EH (cell line): ENCODE measurements at regions not wholly inside any gene's neighbourhood (a gene's known extent, or its start where the extent isn't known, plus 50 kb on each side); places are given as distances from the start of the nearest gene placed in this dataset.
A peak's percentile ranks its signal among the peaks of the same experiment; 100 is the strongest.
"Not testable (repeated sequence)": the region's sequence is repeated elsewhere in the genome, so short reads cannot be mapped to it uniquely, and the experiment has no call there.

Experiments
- DNase-seq: peaks from one replicate; pipeline ENCODE4 v3.0.0-alpha.2; 2015; ENCODE audit warnings: low read depth

- no peak for DNase-seq
Observed at GRCh38 chr7:131959106-131959812, 402.8 kb upstream of the PODXL start.

GRCh38 chr7:131957338-131958020 lies 401.1 kb upstream of the PODXL start:
- DNase-seq: no peak

GRCh38 chr7:131956864-131957263 lies 400.4 kb upstream of the PODXL start:
- no peak for DNase-seq

GRCh38 chr7:131955679-131956078 lies 399.3 kb upstream of the PODXL start:
- DNase-seq: no peak

GRCh38 chr7:131953184-131953583 lies 396.8 kb upstream of the PODXL start:
- no peak for DNase-seq

DNA sequence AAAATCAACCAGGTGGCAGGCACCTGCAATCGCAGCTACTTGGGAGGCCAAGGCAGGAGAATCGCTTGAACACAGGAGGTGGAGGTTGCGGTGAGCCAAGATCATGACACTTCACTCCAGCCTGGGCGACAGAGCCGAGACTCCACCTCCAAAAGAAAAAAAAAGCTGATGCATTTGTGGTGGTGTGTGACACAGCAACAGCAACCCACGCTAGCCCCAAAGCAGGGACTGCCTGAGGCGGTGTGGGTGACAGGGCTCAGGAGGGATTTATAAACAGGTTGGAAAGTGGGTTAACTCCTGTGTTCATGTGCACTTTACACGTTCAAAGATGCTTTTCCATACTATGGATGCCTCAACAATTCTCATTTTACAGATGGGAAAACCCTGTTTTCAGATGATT lies 395.9 kb upstream of the PODXL start:
- DNase-seq: no peak

DNA sequence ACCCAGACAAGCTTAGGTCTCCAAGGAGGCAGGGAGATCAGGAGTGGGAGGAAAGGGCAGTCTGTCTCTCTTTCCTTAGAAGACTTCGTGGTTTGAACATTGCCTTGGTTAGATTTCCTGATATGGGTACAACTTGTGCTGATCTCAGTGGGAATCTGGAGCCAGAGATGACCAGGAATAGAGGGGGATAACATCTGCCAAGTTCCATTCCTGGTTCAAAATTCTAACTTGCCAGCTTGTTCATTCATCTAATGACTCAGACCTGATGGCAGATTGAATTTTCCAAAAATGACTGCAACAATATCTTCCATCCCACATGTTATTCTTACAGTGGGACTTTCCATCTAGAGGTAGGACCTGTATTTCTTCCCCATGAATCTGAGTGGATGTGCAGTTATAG lies 394.3 kb upstream of the PODXL start:
- no peak for DNase-seq

GRCh38 chr7:131949659-131950058 lies 393.2 kb upstream of the PODXL start:
- DNase-seq: no peak

DNA sequence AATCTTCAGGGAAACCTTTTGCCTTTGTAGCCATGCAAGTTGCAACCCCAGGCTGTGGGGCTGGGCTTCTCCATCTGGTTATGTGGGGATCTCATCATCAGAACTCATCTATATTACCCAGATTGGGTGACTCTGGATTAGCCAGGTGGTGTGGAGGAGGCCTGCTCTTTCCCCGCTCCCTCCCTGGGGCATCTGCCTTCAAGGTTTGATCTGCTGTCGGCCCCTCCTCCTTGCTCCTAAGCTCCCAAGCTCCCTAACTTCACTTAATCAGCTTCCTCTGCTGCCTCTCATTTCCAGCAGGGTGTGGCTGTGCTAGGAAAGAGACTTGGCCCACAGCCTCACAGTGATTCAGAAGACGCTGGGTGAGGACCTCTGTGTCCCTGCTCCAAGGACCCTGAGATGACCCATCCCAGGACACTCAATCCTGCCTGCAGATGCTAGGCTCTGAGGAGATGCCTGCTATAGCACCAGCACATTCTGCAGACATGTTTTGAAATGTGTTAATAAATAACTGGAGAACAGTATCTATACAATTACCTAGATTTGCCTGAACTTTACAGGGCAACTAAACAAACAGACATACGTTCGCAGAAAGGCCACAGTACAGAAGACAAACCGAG lies 392.1 kb upstream of the PODXL start:
- peak; percentile 6 for DNase-seq

DNA sequence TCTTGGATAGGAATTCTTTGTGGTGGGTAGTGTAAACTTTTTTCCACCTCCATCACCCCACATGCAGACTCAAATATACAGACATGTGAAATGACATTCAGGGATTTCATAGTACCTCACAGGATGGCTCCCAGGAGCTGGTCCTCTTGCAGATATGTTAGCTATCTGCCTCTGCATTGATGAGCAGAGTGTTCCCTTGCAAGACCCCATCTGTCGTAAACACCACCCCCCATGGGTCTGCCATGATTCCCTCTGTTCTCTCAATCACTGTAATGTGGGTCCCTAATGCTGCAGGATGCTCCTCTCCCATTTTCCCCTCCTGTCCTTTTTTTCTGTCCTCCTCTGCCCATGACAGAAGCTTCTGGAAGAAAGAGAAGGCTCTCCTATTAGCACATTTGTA lies 391.2 kb upstream of the PODXL start:
- no peak for DNase-seq

DNA sequence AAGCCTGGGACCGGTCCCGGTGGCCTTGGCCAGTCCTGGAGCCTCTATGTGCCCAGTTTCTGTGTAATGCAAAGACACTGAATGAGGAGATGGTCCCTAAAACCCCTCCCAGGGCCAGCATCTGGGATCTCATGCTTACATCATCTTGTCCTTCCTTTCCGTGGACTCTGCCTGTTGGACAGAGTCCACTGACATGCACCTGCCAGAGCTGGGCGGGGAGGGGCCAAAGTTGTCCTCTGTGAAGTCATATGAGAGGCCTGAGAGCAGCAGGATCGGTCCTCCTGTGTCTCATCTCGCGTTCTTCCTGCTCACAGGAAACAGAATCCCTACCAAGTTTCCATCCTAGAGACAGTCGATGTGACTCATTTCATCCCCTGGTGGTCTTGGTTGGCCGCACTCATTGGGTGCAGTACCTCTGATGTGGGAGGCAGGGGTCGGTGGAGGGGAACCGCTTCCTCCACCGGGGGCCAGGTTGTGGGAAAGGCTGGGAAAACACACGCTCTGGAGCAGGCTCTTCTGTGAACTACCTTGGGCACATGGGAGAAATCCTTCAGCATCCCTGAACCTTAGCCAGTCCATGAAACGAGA lies 389.6 kb upstream of the PODXL start:
- DNase-seq: no peak

DNA sequence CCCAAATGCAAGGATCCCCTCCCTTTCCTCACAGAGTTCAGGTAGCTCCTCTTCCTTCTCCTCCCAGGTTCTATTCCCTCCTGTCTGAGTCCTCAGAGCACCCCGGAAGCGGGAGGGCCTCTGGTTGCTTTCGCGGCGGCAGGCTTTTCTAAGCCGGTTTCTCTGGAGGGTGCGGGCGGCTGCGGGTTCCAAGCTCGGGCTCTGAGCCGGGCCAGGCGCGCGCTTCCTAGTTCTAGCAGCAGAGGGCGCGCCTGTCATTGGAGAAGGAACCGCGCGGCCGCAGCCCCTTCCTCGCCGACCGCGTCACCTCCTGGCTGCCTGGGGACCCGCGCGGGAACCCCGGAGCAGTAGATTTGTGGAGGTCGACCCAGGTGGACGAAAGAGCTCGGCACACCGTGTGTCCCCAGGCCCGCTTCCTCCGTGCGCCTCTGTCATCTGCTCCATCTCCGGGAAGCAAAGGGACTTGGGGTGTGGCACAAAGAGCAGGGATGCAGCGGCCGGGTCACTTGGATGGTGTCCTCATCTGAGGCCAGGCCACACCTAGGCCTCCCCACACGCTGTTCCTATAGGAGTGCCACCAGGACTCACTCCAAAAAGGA lies 389.0 kb upstream of the PODXL start:
- DNase-seq: peak; percentile 55

GRCh38 chr7:131944556-131945069 lies 388.2 kb upstream of the PODXL start:
- DNase-seq: no peak

DNA sequence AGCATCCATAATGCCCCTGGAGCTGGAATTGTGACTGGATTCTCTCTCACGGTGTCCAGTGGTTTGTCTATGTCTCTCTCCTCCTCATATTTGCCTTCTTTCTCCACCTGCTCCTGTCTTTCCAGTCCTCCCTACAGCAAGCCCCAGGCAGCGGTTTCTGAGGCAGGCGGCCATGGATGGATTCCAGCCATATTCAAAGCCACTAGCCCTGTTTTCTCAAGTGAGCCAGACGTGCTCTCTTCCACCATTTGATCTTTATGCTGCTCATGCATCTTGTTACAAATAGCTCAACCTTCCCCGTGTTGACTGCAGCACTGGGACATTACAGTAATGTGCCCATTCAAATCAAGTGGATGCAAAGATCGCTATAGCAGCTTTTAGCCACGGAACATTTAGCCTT lies 387.2 kb upstream of the PODXL start:
- no peak for DNase-seq

DNA sequence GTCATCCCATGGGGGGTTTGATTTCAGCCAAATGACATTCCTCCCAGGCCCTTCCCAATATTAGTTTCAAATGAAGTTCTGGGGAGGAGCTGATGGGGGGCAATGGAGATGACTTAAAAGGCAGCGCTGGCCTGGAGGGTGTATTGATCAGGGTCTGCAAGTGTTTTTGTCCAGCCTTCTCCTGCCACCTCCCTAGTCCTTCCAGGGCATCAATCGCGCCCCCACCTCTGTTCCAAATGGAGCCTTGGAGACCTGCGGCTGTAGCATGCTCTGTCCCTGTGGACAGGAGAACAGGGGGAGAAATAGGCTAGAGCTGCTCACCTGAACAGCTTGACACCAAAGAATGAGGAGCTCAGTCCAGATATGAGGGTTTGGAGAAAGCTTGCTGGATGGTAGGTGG lies 386.8 kb upstream of the PODXL start:
- DNase-seq: no peak

- no peak for DNase-seq
Observed at GRCh38 chr7:131942287-131943150, 386.1 kb upstream of the PODXL start.

DNA sequence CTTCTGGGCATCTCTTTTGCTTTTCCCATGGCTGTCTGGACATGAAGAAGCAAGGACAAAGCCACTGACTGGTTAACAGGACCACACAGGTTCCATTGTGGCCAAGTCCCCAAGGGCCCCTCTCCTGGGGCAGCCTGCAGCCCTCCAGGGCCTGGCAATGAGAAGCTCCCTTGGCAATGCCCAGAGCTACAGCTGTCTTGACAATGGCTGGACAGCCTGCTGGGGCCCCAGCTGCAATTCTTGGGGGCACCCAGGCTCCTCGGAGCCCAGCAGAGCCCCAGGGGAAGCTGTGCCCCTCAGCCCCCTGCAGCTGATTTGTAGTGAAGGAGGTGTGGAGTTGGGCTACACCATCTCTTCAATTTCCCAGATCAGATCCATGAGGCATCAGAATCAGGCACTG lies 384.9 kb upstream of the PODXL start:
- DNase-seq: no peak

DNA sequence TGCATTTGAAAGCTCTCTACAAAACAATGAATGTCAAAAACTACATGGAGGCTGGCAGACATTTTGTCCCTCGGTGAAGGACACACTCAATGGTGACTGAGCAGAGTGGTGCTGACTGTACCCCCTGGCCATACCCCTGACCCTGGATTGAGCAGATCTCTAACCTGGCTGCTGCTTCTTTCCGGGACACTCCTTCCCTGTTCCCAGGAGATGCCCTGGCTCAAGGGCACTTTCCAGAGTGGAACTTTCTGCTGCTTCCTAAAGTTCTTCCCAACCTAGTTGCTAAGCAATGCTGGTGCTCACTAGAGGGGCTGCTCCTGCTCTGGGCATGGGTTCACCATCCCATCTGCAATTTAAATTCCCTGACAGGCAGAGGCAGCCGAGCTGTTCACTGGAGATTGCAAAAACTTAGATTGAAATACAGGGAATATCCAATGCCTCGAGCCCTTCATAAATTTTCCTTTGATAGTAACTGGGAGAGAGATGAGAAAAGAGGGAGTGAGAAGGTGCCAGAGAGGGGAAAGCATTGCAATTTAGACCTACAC lies 384.3 kb upstream of the PODXL start:
- DNase-seq: no peak

GRCh38 chr7:131938788-131939187 lies 382.4 kb upstream of the PODXL start:
- not testable (repeated sequence) for DNase-seq

DNA sequence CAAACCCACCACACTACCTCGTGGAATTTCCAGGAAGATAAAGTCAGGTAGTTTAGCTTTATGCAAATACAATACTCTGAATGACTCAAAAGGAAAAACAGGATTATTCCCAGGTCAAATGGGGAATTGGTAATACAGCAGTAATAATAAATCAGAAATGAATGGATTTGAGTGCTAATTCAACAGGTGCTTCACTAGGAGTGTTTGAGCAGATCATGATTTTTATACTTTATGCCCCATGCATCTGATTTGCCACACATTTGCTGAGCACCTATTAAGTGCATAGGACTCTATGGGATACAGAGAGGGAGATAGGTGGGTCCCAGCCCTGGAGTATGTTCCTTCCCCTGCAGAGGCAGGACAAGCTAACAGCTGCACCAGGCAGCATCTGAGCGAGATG lies 381.4 kb upstream of the PODXL start:
- no peak for DNase-seq

DNA sequence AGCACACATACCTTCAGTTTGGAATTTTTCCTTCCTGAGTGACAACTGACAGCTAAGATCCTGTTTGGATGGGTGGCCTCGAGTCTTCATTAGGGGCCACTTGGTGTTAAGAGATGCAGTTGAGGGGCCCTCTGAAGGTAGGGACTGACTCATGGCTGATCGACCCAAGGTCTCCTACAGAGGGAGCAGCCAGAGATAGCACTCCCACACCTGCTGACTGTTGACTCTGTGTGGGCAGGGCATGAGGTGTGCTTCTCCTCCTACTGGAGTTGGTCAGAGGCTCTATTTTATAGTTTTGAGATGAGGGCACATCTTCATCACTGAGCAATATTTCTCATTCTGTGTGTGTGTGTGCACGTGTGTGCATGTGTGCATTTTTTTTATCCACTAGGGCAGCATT lies 378.8 kb upstream of the PODXL start:
- no peak for DNase-seq
